Suppressor macrophage treated with lipopolysaccharide for 4 hours (primary cell): ENCODE measurements at regions not wholly inside any gene's neighbourhood (a gene's known extent, or its start where the extent isn't known, plus 50 kb on each side); places are given as distances from the start of the nearest gene placed in this dataset.
"Not testable (repeated sequence)": the region's sequence is repeated elsewhere in the genome, so short reads cannot be mapped to it uniquely, and the experiment has no call there.

Source experiments
- DNase-seq: peaks from one replicate; pipeline ENCODE4 v3.0.0-alpha.2; 2020

GRCh38 chr7:106471686-106472440 is 187.1 kb upstream of the NAMPT start:
- no peak for DNase-seq

- DNase-seq = no peak
These were observed 186.2 kb upstream of the NAMPT start for GRCh38 chr7:106471021-106471420.

GRCh38 chr7:106466867-106467266 is 182.1 kb upstream of the NAMPT start:
- no peak for DNase-seq

- no peak for DNase-seq
These were observed 181.1 kb upstream of the NAMPT start for GRCh38 chr7:106465704-106466468.

GRCh38 chr7:106464651-106465050 is 179.9 kb upstream of the NAMPT start:
- DNase-seq = no peak

- no peak for DNase-seq
These were observed 179.2 kb upstream of the NAMPT start for GRCh38 chr7:106463851-106464611.

GRCh38 chr7:106462914-106463482 is 178.2 kb upstream of the NAMPT start:
- no peak for DNase-seq

GRCh38 chr7:106462365-106462859 is 177.6 kb upstream of the NAMPT start:
- peak; percentile 70 for DNase-seq

GRCh38 chr7:106460792-106461254 is 176.0 kb upstream of the NAMPT start:
- no peak for DNase-seq

GRCh38 chr7:106459397-106460072 is 174.8 kb upstream of the NAMPT start:
- no peak for DNase-seq

- no peak for DNase-seq
These were observed 172.9 kb upstream of the NAMPT start for GRCh38 chr7:106457678-106458077.

GRCh38 chr7:106456329-106456728 is 171.5 kb upstream of the NAMPT start:
- DNase-seq = no peak

- no peak for DNase-seq
These were observed 167.5 kb upstream of the NAMPT start for GRCh38 chr7:106452031-106452851.

GRCh38 chr7:106451171-106451570 is 166.4 kb upstream of the NAMPT start:
- DNase-seq = no peak

- no peak for DNase-seq
These were observed 165.9 kb upstream of the NAMPT start for GRCh38 chr7:106450716-106451115.

- DNase-seq = no peak
These were observed 164.4 kb upstream of the NAMPT start for GRCh38 chr7:106448992-106449859.

- DNase-seq = no peak
These were observed 163.7 kb upstream of the NAMPT start for GRCh38 chr7:106448346-106448991.

GRCh38 chr7:106447318-106447847 is 162.6 kb upstream of the NAMPT start:
- DNase-seq = no peak

- not testable (repeated sequence) for DNase-seq
These were observed 160.6 kb upstream of the NAMPT start for GRCh38 chr7:106445366-106445765.
